ENCODE measurements at regions not wholly inside any gene's neighbourhood (a gene's known extent, or its start where the extent isn't known, plus 50 kb on each side); places are given as distances from the start of the nearest gene placed in this dataset.
"Not testable (repeated sequence)": the region's sequence is repeated elsewhere in the genome, so short reads cannot be mapped to it uniquely, and the experiment has no call there.

- DNase-seq (ENCODE audit: low read depth), result no peak
- H3K4me3 ChIP-seq (ENCODE audit: low read depth, low read length), result no peak overlapping the region
- in situ Hi-C loops (cut with HindIII; ENCODE audit: low sequenced_read_pairs), result no loop called here
- no peak for TF ChIP-seq CTCF (IDR thresholded peaks at IDR 0.05; ENCODE audit: low read depth, low read length, missing control alignments)
Observed at GRCh38 chr4:115562506-115562905, 449.1 kb upstream of the NDST4 start.

- no peak for DNase-seq (ENCODE audit: low read depth)
- in situ Hi-C loops (cut with HindIII; ENCODE audit: low sequenced_read_pairs), result no loop called here
- TF ChIP-seq CTCF (IDR thresholded peaks at IDR 0.05; ENCODE audit: low read depth, low read length, missing control alignments), result no peak
- H3K4me3 ChIP-seq (ENCODE audit: low read depth, low read length), result no peak overlapping the region
Observed at GRCh38 chr4:115548123-115548522, 434.7 kb upstream of the NDST4 start.

- no peak overlapping the region for H3K4me3 ChIP-seq (ENCODE audit: low read depth, low read length)
- no peak for TF ChIP-seq CTCF (IDR thresholded peaks at IDR 0.05; ENCODE audit: low read depth, low read length, missing control alignments)
- peak; percentile 4 for DNase-seq (ENCODE audit: low read depth)
- in situ Hi-C loops (cut with HindIII; ENCODE audit: low sequenced_read_pairs), result loop anchor here (5.0 kb wide), 1 partner anchor 755 kb away; no protein-coding TSS in a partner anchor
Observed at GRCh38 chr4:115537387-115537786, 424.0 kb upstream of the NDST4 start.

DNA sequence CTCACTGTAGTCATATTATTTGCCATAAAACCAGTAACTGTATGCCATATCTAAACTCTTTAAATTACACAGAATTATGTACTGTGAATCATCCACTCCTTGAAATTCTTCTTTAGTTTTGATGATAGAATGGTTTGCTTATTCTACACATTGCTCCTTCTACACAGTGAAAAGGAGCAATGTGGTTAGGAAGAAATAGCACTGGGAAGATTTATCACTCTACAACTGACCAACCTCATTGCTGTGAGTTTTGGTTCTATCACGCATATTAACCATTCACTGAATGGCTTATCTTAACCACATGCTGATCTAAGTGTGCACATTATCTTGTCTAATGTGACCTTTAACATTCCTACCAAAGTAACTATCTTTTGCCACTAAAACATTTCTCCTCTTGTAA, 415.7 kb upstream of the NDST4 start:
- no peak for TF ChIP-seq CTCF (IDR thresholded peaks at IDR 0.05; ENCODE audit: low read depth, low read length, missing control alignments)
- in situ Hi-C loops (cut with HindIII; ENCODE audit: low sequenced_read_pairs), result no loop called here
- DNase-seq (ENCODE audit: low read depth), result no peak
- no peak overlapping the region for H3K4me3 ChIP-seq (ENCODE audit: low read depth, low read length)

GRCh38 chr4:115519476-115519875, 406.1 kb upstream of the NDST4 start:
- in situ Hi-C loops (cut with HindIII; ENCODE audit: low sequenced_read_pairs), result not testable (repeated sequence)

DNA sequence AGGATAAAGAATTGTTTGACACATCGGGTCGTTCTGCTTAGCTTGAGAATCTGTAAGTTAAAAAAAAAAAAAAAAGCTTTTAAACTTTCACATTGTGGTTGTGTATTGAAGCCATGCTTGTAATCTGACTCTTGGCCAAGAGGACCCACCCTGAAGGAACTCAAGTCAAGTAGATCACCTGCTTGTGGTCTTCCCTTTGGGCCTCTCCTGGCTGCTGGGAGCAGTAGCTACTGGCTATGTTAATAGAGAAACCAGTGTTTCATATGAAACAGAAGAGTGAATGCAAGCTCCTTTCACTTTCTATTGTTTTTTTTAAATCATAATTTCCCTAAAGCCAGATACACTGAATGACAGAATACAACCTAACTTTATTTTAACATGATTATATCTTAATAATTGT, 402.4 kb upstream of the NDST4 start:
- H3K4me3 ChIP-seq (ENCODE audit: low read depth, low read length), result no peak overlapping the region
- TF ChIP-seq CTCF (IDR thresholded peaks at IDR 0.05; ENCODE audit: low read depth, low read length, missing control alignments), result no peak
- no peak for DNase-seq (ENCODE audit: low read depth)
- in situ Hi-C loops (cut with HindIII; ENCODE audit: low sequenced_read_pairs), result no loop called here

More at GRCh38 chr4:115519476-115519875, 406.1 kb upstream of the NDST4 start:
- H3K4me3 ChIP-seq (ENCODE audit: low read depth, low read length), result not testable (repeated sequence)
- peak; percentile 4 for DNase-seq (ENCODE audit: low read depth)

DNA sequence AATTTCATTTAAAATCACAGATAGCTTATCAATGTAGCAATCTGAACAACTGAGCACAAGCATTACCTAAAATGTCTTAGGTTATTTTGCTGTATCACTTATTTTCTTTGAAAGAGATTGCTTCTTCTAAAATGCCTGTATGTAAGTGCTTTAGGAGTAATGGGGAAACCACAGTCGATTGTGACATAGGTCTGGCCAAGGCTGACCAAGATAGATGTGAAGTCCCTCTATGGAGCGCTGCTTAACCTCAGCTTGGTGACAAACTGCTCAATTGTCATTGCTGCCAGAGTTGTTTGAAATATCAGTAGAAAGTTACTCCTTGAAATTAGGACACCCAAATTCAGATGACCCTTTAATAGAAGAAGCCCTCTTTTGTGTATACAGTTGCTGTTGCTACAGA, 401.9 kb upstream of the NDST4 start:
- TF ChIP-seq CTCF (IDR thresholded peaks at IDR 0.05; ENCODE audit: low read depth, low read length, missing control alignments), result no peak
- in situ Hi-C loops (cut with HindIII; ENCODE audit: low sequenced_read_pairs), result no loop called here
- no peak overlapping the region for H3K4me3 ChIP-seq (ENCODE audit: low read depth, low read length)
- DNase-seq (ENCODE audit: low read depth), result no peak
